Karpas-422 (cell line): ENCODE measurements at regions not wholly inside any gene's neighbourhood (a gene's known extent, or its start where the extent isn't known, plus 50 kb on each side); places are given as distances from the start of the nearest gene placed in this dataset.
"Not testable (repeated sequence)": the region's sequence is repeated elsewhere in the genome, so short reads cannot be mapped to it uniquely, and the experiment has no call there.

Source experiments
- DNase-seq: peaks from one replicate; pipeline ENCODE4 v3.0.0-alpha.2; 2015
- H2AFZ ChIP-seq: fragments of 200-600 bp; sonication (generic); 2 replicates; pipeline ENCODE4 v1.6.1; 2014; ENCODE audit warnings: antibody characterized with exemption, low read length, mixed read lengths
- H3K27ac ChIP-seq: fragments of 200-600 bp; sonication (generic); 2 replicates; pipeline ENCODE4 v1.5.1; 2014; ENCODE audit warnings: mild to moderate bottlenecking, low read length, moderate library complexity
- H3K27me3 ChIP-seq: fragments of 200-600 bp; sonication (generic); 2 replicates; pipeline ENCODE4 v1.6.1; 2014; ENCODE audit warnings: low read length, mixed read lengths
- H3K36me3 ChIP-seq: fragments of 200-600 bp; sonication (generic); 2 replicates; pipeline ENCODE4 v1.6.1; 2014; ENCODE audit warnings: low read length, mixed read lengths; ENCODE audit not compliant: insufficient read depth
- H3K4me1 ChIP-seq: fragments of 200-600 bp; sonication (generic); 2 replicates; pipeline ENCODE4 v1.6.1; 2014; ENCODE audit warnings: mild to moderate bottlenecking, low read length, mixed read lengths
- H3K4me2 ChIP-seq: fragments of 200-600 bp; sonication (generic); 2 replicates; pipeline ENCODE4 v1.6.1; 2014; ENCODE audit warnings: low read length, low read depth, mild to moderate bottlenecking; ENCODE audit not compliant: poor library complexity, severe bottlenecking
- H3K4me3 ChIP-seq: fragments of 200-600 bp; sonication (generic); 2 replicates; pipeline ENCODE4 v1.5.1; 2014; ENCODE audit warnings: mild to moderate bottlenecking, antibody characterized with exemption, low read length, mixed read lengths
- H3K79me2 ChIP-seq: fragments of 200-600 bp; sonication (generic); 2 replicates; pipeline ENCODE4 v1.6.1; 2014; ENCODE audit warnings: mild to moderate bottlenecking, low read length, mixed read lengths
- H3K9ac ChIP-seq: fragments of 200-600 bp; sonication (generic); 2 replicates; pipeline ENCODE4 v1.6.0; 2014; ENCODE audit warnings: low read length
- H3K9me2 ChIP-seq: fragments of 200-600 bp; sonication (generic), shearing (Covaris generic); replicated peaks from 2 replicates; pipeline ENCODE4 v1.6.0; 2014; ENCODE audit warnings: mild to moderate bottlenecking, low read length, moderate library complexity; ENCODE audit not compliant: insufficient read depth
- H3K9me3 ChIP-seq: fragments of 300-700, 200-600 bp; sonication (generic); 2 replicates; pipeline ENCODE4 v1.6.1; 2014; ENCODE audit warnings: low read length, mixed read lengths
- H4K20me1 ChIP-seq: fragments of 200-600 bp; sonication (generic); 2 replicates; pipeline ENCODE4 v1.6.1; 2014; ENCODE audit warnings: mild to moderate bottlenecking, antibody characterized with exemption, low read length, low read depth; ENCODE audit not compliant: insufficient read depth

- no peak overlapping the region for H3K4me3 ChIP-seq
- no peaks in the 10 kb centered on the region for H3K27me3 ChIP-seq
- no peaks in the 10 kb centered on the region for H3K36me3 ChIP-seq
- H3K9me3 ChIP-seq = no peaks in the 10 kb centered on the region
- no peaks in the 10 kb centered on the region for H3K79me2 ChIP-seq
- no peak overlapping the region for H3K27ac ChIP-seq
- no peak for DNase-seq
- H4K20me1 ChIP-seq = no peaks in the 10 kb centered on the region
- no peak overlapping the region for H3K9ac ChIP-seq
- H3K9me2 ChIP-seq = no peaks in the 10 kb centered on the region
- no peaks in the 10 kb centered on the region for H3K4me1 ChIP-seq
- H2AFZ ChIP-seq = no peak overlapping the region
- H3K4me2 ChIP-seq = no peak overlapping the region
Measured at GRCh38 chr12:46985816-46986215, 93.6 kb upstream of the PCED1B start.

DNA sequence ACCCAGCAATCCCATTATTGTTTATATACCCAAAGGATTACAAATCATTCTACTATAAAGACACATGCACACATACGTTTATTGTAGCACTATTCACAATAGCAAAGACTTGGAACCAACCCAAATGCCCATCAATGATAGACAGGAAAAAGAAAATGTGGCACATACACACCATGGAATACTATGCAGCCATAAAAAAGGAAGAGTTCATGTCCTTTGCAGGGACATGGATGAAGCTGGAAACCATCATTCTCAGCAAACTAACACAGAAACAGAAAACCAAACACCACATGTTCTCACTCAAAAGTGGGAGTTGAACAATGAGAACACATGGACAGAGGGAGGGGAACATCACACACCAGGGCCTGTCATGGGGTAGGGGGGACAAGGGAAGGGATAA lies 91.3 kb upstream of the PCED1B start:
- H3K27ac ChIP-seq, H3K79me2 ChIP-seq, H3K27me3 ChIP-seq, H3K4me3 ChIP-seq, H4K20me1 ChIP-seq, H3K4me2 ChIP-seq, H3K36me3 ChIP-seq, H3K9ac ChIP-seq, H2AFZ ChIP-seq, DNase-seq, H3K9me3 ChIP-seq, H3K4me1 ChIP-seq, H3K9me2 ChIP-seq: not testable (repeated sequence)

GRCh38 chr12:46990211-46990610 lies 89.2 kb upstream of the PCED1B start:
- Histone ChIP-seq H3K9me2 (no peaks in the 10 kb centered on the region), H3K4me3 (no peak overlapping the region), H3K27ac (no peak overlapping the region), H3K4me2 (no peak overlapping the region), H3K4me1 (no peaks in the 10 kb centered on the region), H2AFZ (no peak overlapping the region), H3K9ac (no peak overlapping the region), H3K36me3 (no peaks in the 10 kb centered on the region), H3K27me3 (no peaks in the 10 kb centered on the region), H3K9me3 (no peaks in the 10 kb centered on the region), H4K20me1 (no peaks in the 10 kb centered on the region), H3K79me2 (no peaks in the 10 kb centered on the region)
- DNase-seq = no peak

DNA sequence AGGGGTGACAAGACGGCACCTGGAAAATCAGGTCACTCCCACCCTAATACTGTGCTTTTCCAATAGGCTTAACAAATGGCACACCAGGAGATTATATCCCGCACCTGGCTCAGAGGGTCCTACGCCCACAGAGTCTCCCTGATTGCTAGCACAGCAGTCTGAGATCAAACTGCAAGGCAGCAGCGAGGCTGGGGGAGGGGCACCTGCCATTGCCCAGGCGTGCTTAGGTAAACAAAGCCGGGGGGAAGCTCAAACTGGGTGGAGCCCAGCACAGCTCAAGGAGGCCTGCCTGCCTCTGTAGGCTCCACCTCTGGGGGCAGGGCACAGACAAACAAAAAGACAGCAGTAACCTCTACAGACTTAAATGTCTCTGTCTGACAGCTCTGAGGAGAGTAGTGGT lies 87.4 kb upstream of the PCED1B start:
- not testable (repeated sequence) for H3K4me2 ChIP-seq, H2AFZ ChIP-seq, H4K20me1 ChIP-seq, H3K36me3 ChIP-seq, H3K27me3 ChIP-seq, H3K4me1 ChIP-seq, DNase-seq, H3K9me2 ChIP-seq, H3K79me2 ChIP-seq, H3K9ac ChIP-seq, H3K9me3 ChIP-seq, H3K27ac ChIP-seq, H3K4me3 ChIP-seq

DNA sequence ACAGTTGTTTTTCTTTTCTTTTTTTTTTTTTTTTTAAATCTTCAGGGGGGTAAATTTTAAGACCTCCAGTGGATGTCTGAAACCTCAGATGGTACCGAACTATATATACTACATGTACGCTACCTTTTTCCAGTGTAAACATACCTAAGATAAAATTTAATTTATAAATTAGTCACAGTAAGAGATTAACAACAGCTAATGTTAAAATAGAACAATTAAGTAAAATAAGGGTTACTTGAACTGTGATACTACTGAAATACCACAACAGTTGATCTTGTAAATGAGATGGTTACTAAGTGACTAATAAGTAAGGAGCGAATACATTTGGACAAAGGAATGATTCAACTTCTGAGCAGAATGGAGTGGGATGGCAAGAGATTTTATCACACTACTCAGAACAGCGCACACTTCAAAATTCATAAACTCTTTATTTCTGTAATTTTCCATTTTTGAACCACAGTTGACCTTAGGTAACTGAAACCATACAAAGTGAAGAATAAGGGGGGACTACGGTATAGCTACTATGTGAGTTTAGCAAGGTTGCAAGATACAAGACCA lies 80.5 kb upstream of the PCED1B start:
- Histone ChIP-seq H3K9me2 (no peaks in the 10 kb centered on the region), H3K79me2 (no peaks in the 10 kb centered on the region), H3K27ac (no peak overlapping the region), H4K20me1 (no peaks in the 10 kb centered on the region), H3K9ac (no peak overlapping the region), H3K27me3 (no peaks in the 10 kb centered on the region), H2AFZ (no peak overlapping the region), H3K4me1 (no peaks in the 10 kb centered on the region), H3K36me3 (no peaks in the 10 kb centered on the region), H3K9me3 (no peaks in the 10 kb centered on the region), H3K4me3 (no peak overlapping the region), H3K4me2 (no peak overlapping the region)
- no peak for DNase-seq

GRCh38 chr12:47004634-47005033 lies 74.8 kb upstream of the PCED1B start:
- no peaks in the 10 kb centered on the region for H3K9me2 ChIP-seq
- H3K27ac ChIP-seq = no peak overlapping the region
- no peak overlapping the region for H3K4me2 ChIP-seq
- H3K79me2 ChIP-seq = no peaks in the 10 kb centered on the region
- DNase-seq = no peak
- no peaks in the 10 kb centered on the region for H3K36me3 ChIP-seq
- H4K20me1 ChIP-seq = no peaks in the 10 kb centered on the region
- H2AFZ ChIP-seq = no peak overlapping the region
- H3K4me1 ChIP-seq = no peaks in the 10 kb centered on the region
- H3K9ac ChIP-seq = no peak overlapping the region
- H3K9me3 ChIP-seq = no peaks in the 10 kb centered on the region
- no peaks in the 10 kb centered on the region for H3K27me3 ChIP-seq
- no peak overlapping the region for H3K4me3 ChIP-seq

- Histone ChIP-seq H3K36me3 (no peaks in the 10 kb centered on the region), H3K4me3 (no peak overlapping the region), H3K4me1 (no peaks in the 10 kb centered on the region)
Measured at GRCh38 chr12:47007048-47007447, 72.4 kb upstream of the PCED1B start.

DNA sequence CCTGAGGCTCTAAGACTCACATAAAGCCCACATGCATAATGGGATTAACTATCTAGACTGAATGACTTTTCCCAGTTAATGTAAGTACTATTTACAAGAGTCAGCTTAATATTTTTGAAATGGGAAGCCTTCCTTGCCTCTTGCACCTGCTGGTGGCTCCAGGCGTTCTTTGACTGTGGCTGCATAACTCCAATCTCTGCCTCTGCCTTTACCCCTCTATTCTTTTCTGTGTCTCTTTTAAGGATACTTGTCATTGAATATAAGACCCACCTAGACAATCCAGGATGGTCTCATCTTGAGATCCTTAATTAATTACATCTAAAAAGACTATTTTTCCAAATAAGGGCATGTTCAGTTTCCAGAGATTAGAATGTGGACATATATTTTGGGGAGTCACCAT lies 66.9 kb upstream of the PCED1B start:
- Histone ChIP-seq H3K27ac (no peak overlapping the region), H4K20me1 (no peaks in the 10 kb centered on the region), H2AFZ (no peak overlapping the region), H3K36me3 (no peaks in the 10 kb centered on the region), H3K9ac (no peak overlapping the region), H3K79me2 (no peaks in the 10 kb centered on the region), H3K4me2 (no peak overlapping the region), H3K9me2 (no peaks in the 10 kb centered on the region), H3K4me3 (no peak overlapping the region), H3K9me3 (no peaks in the 10 kb centered on the region), H3K4me1 (no peaks in the 10 kb centered on the region), H3K27me3 (no peaks in the 10 kb centered on the region)
- no peak for DNase-seq

More at GRCh38 chr12:47007048-47007447, 72.4 kb upstream of the PCED1B start:
- Histone ChIP-seq H4K20me1 (no peaks in the 10 kb centered on the region), H3K79me2 (no peaks in the 10 kb centered on the region), H2AFZ (no peak overlapping the region), H3K27me3 (no peaks in the 10 kb centered on the region), H3K4me2 (no peak overlapping the region), H3K9me3 (no peaks in the 10 kb centered on the region), H3K9ac (no peak overlapping the region), H3K9me2 (no peaks in the 10 kb centered on the region), H3K27ac (no peak overlapping the region)
- DNase-seq = no peak

DNA sequence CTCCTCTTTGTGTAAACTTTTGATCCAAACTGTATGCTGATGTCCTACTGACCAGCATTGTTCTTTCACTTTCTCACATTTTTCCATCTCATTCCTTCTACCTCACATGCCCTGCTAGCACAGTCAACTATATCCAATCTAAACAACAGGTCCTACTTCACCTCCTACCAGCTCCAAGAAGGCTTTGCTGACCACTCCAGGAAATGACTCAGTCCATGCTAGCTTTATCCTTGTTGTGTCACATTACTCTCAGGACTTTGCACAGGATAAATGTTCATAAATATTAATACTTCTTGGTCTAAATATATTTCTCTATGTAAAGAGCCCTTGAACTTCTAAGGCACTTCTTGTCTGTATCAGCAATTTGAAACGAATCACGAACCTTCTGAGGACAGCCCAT lies 64.9 kb upstream of the PCED1B start:
- H3K27ac ChIP-seq = no peak overlapping the region
- H3K4me3 ChIP-seq = no peak overlapping the region
- H3K79me2 ChIP-seq = no peaks in the 10 kb centered on the region
- H4K20me1 ChIP-seq = no peaks in the 10 kb centered on the region
- H3K9ac ChIP-seq = no peak overlapping the region
- no peaks in the 10 kb centered on the region for H3K4me1 ChIP-seq
- H3K36me3 ChIP-seq = no peaks in the 10 kb centered on the region
- no peak for DNase-seq
- H3K27me3 ChIP-seq = no peaks in the 10 kb centered on the region
- H3K9me2 ChIP-seq = no peaks in the 10 kb centered on the region
- H3K4me2 ChIP-seq = no peak overlapping the region
- no peak overlapping the region for H2AFZ ChIP-seq
- no peaks in the 10 kb centered on the region for H3K9me3 ChIP-seq
